NB4 (cell line): ENCODE measurements at regions not wholly inside any gene's neighbourhood (a gene's known extent, or its start where the extent isn't known, plus 50 kb on each side); places are given as distances from the start of the nearest gene placed in this dataset.

Experiments
- DNase-seq: peaks from one replicate; pipeline ENCODE4 v3.0.0; 2010; ENCODE audit warnings: low read depth
- H3K4me3 ChIP-seq: one replicate; pipeline ENCODE4 v1.5.1; 2011; ENCODE audit warnings: mild to moderate bottlenecking, low read depth, low read length, moderate library complexity
- MYC ChIP-seq: IDR thresholded peaks from 2 replicates; pipeline ENCODE4 v1.6.1; 2011; ENCODE audit warnings: low read depth, low read length
- POLR2A ChIP-seq: IDR thresholded peaks from 2 replicates; pipeline ENCODE4 v1.6.1; 2011; ENCODE audit warnings: mild to moderate bottlenecking; ENCODE audit not compliant: insufficient read length; ENCODE audit errors: extremely low read depth
- TF ChIP-seq, protein P1 (sequence below): IDR thresholded peaks from 2 replicates; pipeline ENCODE4 v1.6.1; 2011; ENCODE audit warnings: low read depth, low read length
- TF ChIP-seq, protein P2 (sequence below): IDR thresholded peaks from one replicate; pipeline ENCODE4 v1.5.1; 2012; ENCODE audit warnings: low read depth, low read length

DNA sequence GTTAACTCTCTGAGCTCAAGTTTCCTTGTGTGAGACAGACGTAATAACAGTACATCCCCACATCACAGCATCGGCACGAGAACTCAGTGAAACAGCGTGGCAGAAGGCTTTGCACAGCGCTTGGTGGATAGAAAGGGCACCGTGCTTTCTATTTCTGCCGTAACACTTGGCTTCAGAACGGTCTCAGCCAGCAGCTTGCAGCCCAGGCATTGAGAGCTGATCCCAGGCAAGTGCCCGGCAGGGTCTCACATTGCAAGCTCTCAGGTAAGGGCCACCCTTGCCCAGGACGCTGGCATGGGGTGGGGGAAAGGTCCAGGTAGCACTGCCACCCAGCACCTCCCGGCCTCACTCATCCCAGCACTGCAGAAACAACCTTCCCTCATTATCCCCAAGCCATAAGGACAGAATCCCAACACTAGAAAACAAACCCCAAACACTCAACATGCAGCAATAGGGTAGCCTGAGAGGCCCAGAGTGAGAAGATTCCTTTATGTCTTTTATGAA is 70.5 kb upstream of the ITGA11 start:
- DNase-seq = no peak
- H3K4me3 ChIP-seq = no peak overlapping the region
- TF ChIP-seq, protein P1, sequence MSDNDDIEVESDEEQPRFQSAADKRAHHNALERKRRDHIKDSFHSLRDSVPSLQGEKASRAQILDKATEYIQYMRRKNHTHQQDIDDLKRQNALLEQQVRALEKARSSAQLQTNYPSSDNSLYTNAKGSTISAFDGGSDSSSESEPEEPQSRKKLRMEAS = no peak
- TF ChIP-seq, protein P2, sequence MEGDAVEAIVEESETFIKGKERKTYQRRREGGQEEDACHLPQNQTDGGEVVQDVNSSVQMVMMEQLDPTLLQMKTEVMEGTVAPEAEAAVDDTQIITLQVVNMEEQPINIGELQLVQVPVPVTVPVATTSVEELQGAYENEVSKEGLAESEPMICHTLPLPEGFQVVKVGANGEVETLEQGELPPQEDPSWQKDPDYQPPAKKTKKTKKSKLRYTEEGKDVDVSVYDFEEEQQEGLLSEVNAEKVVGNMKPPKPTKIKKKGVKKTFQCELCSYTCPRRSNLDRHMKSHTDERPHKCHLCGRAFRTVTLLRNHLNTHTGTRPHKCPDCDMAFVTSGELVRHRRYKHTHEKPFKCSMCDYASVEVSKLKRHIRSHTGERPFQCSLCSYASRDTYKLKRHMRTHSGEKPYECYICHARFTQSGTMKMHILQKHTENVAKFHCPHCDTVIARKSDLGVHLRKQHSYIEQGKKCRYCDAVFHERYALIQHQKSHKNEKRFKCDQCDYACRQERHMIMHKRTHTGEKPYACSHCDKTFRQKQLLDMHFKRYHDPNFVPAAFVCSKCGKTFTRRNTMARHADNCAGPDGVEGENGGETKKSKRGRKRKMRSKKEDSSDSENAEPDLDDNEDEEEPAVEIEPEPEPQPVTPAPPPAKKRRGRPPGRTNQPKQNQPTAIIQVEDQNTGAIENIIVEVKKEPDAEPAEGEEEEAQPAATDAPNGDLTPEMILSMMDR = no peak
- TF ChIP-seq MYC (no peak), POLR2A (no peak)

DNA sequence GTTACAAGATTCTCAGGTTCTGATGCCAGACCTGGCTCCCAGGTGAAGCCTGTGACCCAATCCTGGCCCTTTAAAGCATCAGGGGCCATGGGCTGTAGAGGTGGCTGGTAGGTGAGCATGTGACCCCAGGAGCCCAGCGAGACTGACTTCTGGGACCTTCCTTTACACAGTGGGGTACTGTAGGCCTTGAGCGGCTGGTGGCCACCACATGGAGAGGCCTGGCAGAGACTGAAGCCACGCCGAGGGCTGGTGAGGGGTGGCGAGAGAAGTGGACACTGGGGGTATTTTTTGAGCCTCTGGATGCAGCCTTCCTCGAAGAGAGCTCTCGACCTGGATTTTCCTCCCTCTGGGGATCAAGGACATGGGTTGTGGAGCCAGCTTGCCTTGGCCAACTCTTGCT is 71.2 kb upstream of the ITGA11 start:
- DNase-seq = no peak
- TF ChIP-seq MYC (no peak), POLR2A (no peak)
- TF ChIP-seq, protein P2 = no peak
- TF ChIP-seq, protein P1 = no peak
- H3K4me3 ChIP-seq = no peak overlapping the region

DNA sequence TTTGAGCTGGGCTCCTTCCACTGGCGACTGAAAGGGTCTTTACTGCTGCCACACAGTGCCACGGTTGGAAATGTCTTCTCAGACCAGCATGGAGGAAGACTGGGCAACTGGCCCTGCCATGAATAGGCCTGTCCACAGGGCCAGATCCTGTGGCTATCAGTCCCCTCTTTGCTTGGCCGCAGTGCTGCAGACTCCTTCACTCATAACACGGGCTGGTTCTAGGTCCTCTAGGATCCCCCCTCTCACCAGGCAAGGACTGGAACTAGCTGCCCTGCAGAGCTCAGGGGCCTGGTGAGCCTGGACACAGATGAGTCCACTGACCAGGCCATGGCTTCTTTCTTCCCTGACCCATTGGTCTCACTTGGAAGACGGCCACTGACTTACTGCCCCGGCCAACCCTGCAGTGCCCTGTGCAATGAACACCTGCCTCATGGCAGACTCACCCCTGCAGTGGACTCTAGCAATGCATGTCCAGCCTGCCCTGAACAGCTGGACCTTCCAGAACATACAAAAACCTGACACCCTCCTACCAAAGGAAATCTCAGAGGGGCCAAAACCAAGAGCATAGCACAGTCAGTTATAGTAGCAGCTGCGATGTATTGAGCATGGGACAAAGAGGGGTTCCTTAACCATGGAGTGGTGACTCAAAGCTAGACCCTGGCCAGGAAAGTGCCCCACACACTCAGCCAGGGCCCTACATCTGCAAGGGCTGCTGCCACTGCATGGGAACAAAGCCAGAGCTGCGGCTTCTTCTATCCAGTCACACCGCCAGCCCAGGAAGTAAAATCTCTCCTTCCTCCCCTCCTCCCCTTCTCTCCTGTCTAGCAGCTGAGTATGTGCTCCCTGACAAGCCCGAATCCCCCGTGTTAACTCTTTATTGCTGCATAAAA is 72.1 kb upstream of the ITGA11 start:
- H3K4me3 ChIP-seq = no peak overlapping the region
- no peak for DNase-seq
- TF ChIP-seq POLR2A = no peak

DNA sequence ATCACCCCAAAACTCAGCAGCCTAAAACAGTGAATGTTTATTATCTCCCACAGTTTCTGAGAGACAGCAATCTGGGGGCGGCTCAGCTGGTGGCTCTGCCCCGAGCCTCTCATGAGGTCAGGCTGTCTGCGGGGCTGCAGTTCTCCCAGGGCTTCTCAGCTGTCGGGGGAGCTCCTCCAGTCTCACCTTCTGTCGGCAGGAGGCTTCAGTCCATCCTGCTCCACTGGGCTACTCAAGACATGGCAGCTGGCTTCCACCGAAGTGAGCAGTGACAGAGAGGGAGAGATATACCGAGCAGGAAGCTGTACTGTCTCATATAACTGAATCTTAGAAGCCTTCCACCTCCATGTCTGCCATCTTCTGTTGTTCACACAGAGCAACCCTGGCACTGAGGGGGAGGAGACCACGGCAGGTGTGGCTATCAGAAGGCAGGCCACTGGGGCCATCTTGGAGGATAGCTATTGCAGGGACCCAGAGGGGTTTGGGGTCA is 72.8 kb upstream of the ITGA11 start:
- DNase-seq = no peak
- H3K4me3 ChIP-seq = no peak overlapping the region
- TF ChIP-seq, protein P1 = no peak
- no peak for TF ChIP-seq MYC
- TF ChIP-seq, protein P2 = no peak
- TF ChIP-seq POLR2A = no peak

DNA sequence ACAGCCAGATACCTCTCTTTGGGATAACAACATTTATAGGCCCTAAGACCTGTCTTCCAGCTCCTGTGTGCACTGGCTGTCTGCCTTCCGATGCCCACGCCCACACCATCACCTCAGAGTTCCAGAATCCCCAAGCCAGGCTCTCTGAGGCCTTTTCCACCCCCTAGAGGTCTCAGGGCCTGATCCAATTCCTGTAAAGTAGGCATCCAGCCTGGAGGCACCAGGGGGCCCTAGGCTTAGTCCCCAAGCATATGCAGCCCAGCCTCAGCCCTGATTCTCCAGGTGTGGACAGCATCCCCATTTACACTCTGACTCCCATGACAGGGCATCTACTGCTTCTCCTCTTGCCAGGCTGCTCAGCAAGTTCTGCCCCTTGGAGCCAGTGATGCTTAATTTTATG is 72.7 kb upstream of the CORO2B start:
- DNase-seq = no peak
- TF ChIP-seq POLR2A (no peak), MYC (no peak)
- TF ChIP-seq, protein P1 = no peak
- TF ChIP-seq, protein P2 = no peak
- H3K4me3 ChIP-seq = no peak overlapping the region

DNA sequence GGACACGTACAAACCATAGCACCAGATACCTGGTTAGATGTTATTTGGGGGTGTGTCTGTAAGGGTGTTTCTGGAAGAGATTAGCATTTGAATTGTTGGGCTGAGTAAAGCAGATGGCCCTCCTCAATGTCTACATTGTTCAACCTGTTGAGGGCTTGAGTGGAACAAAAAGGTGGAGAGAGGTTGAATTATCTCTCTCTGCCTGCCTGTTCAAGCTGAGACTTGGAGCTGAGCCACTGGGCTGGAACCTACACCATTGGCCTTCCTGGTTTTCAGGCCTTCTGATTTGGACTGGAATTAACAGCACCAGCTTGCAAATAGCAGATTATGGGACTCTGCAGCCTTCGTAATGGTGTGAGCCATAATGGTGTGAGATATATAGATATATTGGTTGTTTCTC is 71.3 kb upstream of the CORO2B start:
- no peak overlapping the region for H3K4me3 ChIP-seq
- TF ChIP-seq, protein P2 = no peak
- TF ChIP-seq POLR2A (no peak), MYC (no peak)
- TF ChIP-seq, protein P1 = no peak
- DNase-seq = no peak
